Stimulated activated CD4-positive, alpha-beta T cell treated with anti-CD3 and anti-CD28 coated beads, Interleukin-12 subunit alpha, Interleukin-12 subunit beta, amount 100 ng/mL, for 48 hours (primary cell): ENCODE measurements at regions not wholly inside any gene's neighbourhood (a gene's known extent, or its start where the extent isn't known, plus 50 kb on each side); places are given as distances from the start of the nearest gene placed in this dataset.
"Not testable (repeated sequence)": the region's sequence is repeated elsewhere in the genome, so short reads cannot be mapped to it uniquely, and the experiment has no call there.

ENCODE experiments used
- DNase-seq, 3 donors: peaks; one replicate each; pipeline ENCODE4 v3.0.0-alpha.2; 2020; ENCODE audit warnings: low read depth in 2 of 3, low spot score in 1 of 3

- no peak for DNase-seq
Measured at GRCh38 chr14:66008631-66009030, 477.5 kb upstream of the CCDC196 start.

GRCh38 chr14:66009089-66009488 lies 477.1 kb upstream of the CCDC196 start:
- no peak for DNase-seq

DNA sequence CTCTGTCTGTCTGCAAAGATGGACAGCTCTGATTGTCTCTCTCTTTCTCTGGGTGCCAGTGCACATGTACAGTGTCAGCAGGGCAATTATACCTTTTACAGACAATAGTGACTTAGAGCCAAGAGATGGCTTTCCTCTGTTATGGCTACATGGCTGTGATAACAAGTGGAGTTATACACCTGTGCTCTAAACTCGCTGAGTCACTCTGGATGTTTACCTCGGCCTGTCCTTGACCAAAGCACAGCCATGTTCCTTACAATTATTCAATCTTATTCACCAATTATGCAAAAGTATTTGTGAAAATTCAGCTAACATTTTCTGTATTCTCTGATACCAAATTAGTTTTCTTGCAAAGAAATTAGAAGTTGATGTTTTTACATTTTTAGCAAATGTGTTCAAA lies 475.5 kb upstream of the CCDC196 start:
- no peak for DNase-seq

- DNase-seq: no peak
Measured at GRCh38 chr14:66011855-66012254, 474.3 kb upstream of the CCDC196 start.

DNA sequence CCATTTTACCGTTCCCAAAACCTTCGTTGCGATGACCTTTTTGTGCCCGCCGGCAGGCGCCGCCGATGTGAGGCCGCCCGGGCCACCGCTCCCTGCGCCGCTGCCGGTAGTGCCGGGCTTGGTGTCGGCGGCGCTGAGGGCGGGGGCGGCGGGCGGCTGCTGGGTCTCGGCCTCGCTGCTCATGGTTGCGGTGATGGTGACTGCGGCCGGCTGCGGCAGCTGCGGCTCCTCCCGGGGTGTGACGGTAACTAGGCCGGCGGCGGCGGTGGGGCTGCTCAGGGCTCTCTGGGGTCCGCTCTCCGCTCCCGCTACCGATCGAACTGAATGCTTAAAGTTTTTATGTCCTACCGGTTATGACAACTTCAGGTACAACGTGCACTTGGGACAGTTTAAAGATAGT lies 472.6 kb upstream of the CCDC196 start:
- not testable (repeated sequence) for DNase-seq

DNA sequence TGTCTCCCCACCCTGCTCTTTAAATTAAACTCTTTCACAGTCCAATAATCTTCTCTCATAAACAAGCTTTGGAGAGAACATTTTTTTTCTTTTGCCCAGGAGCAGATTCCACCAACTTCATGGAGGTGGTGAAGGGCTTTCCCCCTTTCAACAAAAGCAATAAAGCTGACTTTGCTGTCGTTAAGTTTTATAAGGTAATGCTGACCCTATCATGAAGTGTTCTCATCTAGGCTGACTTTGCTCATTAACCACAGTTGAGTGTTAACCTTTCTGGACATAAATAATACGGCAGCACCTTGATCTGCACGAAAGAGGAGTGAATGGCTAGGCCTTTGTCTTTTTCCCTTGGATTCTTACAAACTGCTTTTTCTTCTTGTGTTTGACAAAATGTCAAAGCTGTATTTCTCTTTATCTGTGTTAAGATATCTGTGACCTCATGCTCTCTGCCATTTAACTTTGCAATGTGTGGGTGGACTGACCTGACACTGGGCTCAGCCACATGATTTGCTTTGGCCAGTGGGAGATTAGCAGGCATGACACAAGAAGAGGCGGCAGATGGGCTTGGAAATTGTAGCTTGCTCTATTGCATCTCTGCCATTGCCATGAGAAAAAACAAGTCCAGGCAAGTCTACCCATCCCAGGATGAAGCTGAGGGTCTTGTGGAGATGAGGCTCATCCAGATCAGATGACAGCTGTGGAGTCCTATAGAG lies 470.9 kb upstream of the CCDC196 start:
- DNase-seq: no peak

DNA sequence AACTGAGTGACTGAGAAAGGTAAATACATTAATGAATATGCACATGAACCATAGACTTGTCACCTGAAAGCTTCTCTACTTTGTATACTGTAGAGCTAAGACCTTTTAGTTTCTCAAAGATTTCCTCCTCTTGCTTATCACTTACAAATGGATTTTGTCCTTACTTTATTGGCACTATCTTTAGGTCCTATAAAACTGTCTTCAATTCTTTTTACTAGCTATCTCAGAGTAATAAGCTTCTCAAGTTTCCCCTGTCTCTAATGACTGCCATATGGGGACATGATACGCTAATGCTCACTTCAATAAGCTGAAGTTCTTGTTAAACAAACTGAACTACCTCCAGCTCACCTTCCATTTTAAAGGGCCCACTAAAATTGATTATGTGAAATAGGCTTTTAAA lies 468.2 kb upstream of the CCDC196 start:
- DNase-seq: no peak

DNA sequence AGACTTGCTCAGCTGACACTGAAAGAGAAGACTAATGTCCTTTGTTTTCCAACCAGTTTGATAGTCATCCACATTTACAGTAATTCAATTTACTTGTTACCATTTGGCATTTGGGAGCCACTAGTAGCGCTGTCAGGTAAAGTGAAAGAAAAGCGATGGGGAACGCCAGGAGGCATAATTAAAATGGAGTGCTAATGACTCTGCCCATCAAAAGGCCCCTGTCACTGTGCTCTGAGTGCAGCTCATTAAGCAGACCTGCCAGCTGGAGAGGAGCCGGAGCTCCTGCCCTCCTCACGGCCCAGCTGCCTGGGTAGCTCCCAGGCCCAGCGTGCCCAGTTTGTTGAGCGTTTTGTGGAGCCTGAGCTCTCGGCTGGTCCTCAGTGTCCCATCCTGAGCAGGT lies 463.6 kb upstream of the CCDC196 start:
- DNase-seq: no peak

DNA sequence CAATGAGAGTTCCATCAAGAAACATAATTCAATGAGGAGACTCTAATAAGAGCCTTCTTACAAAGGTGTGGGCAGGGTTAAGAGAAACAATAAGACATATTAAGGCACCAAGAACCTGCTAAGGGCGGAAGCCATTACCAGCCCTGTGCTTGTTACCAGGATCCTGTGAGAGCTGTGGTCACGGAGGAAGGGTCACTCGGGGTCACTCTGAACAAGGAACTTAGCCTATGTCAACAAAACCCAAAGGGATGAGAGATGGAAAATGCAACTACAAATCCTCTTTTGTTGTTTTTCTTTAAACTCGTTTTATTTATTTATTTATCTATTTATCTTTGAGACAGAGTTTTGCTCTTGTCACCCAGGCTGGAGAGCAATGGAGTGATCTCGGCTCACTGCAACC lies 460.4 kb upstream of the CCDC196 start:
- no peak for DNase-seq

DNA sequence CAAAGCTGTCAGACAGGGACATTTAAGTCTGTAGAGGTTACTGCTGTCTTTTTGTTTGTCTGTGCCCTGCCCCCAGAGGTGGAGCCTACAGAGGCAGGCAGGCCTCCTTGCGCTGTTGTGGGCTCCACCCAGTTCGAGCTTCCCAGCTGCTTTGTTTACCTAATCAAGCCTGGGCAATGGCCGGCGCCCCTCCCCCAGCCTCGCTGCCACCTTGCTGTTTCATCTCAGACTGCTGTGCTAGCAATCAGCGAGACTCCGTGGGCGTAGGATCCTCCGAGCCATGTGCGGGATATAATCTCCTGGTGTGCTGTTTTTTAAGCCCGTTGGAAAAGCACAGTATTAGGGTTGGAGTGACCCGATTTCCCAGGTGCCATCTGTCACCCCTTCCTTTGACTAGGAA lies 454.2 kb upstream of the CCDC196 start:
- not testable (repeated sequence) for DNase-seq

DNA sequence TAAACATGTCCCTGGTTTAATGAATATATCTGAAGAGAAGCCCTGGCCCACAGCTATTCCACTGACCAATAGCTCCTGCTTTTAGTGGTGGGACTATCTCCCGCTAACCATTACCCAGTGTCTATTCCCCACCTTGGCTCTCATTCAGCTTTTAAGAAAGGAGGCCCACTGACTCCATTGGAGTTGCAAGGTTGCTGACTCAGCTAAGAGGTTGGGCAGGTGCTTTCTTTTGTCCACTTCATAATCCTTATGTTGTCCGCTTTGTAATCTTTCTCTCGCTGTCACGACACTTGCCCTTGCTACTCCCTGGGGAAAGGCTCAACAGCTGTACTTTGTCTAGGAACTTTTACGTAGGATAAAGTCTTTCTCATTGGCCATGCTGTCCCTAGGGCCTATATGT lies 453.4 kb upstream of the CCDC196 start:
- no peak for DNase-seq

GRCh38 chr14:66036547-66036946 lies 449.6 kb upstream of the CCDC196 start:
- DNase-seq: no peak

DNA sequence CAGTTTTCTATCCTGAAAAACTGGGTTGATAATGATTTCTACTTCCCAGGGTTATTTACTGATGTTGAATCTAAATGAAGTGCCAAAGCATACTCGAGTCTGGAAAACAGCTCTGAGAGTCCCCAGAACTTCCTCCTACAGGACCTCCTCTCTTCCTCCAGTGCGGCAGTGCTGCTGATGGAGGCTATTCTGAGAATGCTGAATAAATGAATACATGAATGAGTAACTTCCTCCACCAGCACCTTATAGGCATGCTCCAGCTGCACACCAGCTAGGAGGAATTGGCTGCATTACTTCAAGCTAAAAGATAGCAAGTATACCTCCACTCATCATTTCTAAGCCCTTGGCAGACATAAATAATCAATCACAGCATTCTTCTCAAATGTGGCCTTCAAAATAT lies 448.8 kb upstream of the CCDC196 start:
- DNase-seq: no peak

- DNase-seq: no peak
Measured at GRCh38 chr14:66038212-66038611, 448.0 kb upstream of the CCDC196 start.

- no peak for DNase-seq
Measured at GRCh38 chr14:66038618-66039017, 447.6 kb upstream of the CCDC196 start.

DNA sequence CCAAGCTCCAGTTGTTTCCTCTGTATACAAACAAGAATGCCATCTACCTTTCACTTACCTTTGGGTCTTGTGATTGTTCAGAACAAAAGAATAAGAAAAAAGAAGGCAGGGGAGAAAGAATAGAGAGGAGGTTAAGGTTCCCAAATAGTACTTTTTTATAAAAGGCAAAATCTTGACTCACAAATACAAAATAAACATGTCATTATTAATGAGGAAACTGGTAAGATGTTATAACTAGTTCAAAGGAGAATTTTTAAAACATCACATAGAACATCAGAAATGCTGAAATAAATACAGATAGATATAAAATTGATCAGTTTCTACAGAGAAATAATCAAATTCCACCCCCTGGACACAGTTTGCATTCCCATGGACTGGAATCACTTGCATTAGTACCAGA lies 446.7 kb upstream of the CCDC196 start:
- no peak for DNase-seq

- DNase-seq: no peak
Measured at GRCh38 chr14:66041582-66041981, 444.6 kb upstream of the CCDC196 start.

- DNase-seq: no peak
Measured at GRCh38 chr14:66043921-66044320, 442.2 kb upstream of the CCDC196 start.

- no peak for DNase-seq
Measured at GRCh38 chr14:66045572-66046021, 440.6 kb upstream of the CCDC196 start.

DNA sequence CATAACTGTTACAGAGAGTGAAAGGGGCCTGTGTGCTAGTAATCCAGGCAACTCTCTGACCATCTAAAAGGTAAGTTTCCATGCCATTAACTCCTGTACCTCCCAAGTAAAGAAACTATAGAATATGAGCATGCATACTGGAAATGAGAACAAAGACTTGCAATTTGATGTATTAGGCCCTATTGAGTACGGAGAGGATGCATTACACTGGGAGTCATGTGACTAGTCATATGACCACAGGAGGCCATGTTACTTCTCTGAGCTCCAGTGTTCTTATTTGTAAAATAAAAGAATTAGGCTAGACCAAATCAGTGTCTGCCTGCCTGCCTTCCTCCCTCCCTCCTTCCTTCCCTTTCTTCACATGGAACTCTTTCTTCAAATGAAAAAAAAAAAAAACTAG lies 440.1 kb upstream of the CCDC196 start:
- DNase-seq: no peak

GRCh38 chr14:66046591-66046990 lies 439.6 kb upstream of the CCDC196 start:
- DNase-seq: no peak

GRCh38 chr14:66056268-66056907 lies 429.8 kb upstream of the CCDC196 start:
- no peak for DNase-seq
